Smooth muscle cell (in vitro differentiated cells): ENCODE measurements at regions not wholly inside any gene's neighbourhood (a gene's known extent, or its start where the extent isn't known, plus 50 kb on each side); places are given as distances from the start of the nearest gene placed in this dataset.

Source experiments
- DNase-seq: peaks from one replicate; lab custom pipeline; 2025; ENCODE audit not compliant: unreplicated experiment; lab: John Stamatoyannopoulos, UW
- H2AFZ ChIP-seq: fragments of 200-600 bp; sonication (generic); 2 replicates; pipeline ENCODE4 v1.6.0; 2016; ENCODE audit warnings: antibody characterized with exemption, low read depth, mild to moderate bottlenecking
- H3F3A ChIP-seq: fragments of 200-600 bp; sonication (generic); 2 replicates; pipeline ENCODE4 v1.6.0; 2017; ENCODE audit warnings: antibody characterized with exemption, low read depth
- H3K27ac ChIP-seq: fragments of 200-600 bp; sonication (generic); 2 replicates; pipeline ENCODE4 v1.5.1; 2016; ENCODE audit warnings: low read depth, mild to moderate bottlenecking
- H3K27me3 ChIP-seq: fragments of 200-600 bp; sonication (generic); 2 replicates; pipeline ENCODE4 v1.6.1; 2016; ENCODE audit warnings: low read depth, mild to moderate bottlenecking
- H3K36me3 ChIP-seq: fragments of 200-600 bp; sonication (generic); 2 replicates; pipeline ENCODE4 v1.5.1; 2016; ENCODE audit warnings: low read depth
- H3K4me1 ChIP-seq: fragments of 200-600 bp; sonication (generic); 2 replicates; pipeline ENCODE4 v1.5.1; 2016; ENCODE audit warnings: low read depth
- H3K4me2 ChIP-seq: fragments of 200-600 bp; sonication (generic); 2 replicates; pipeline ENCODE4 v1.6.0; 2016; ENCODE audit warnings: mild to moderate bottlenecking
- H3K4me3 ChIP-seq: fragments of 200-600 bp; sonication (generic); 2 replicates; pipeline ENCODE4 v1.5.1; 2016; ENCODE audit warnings: mild to moderate bottlenecking
- H3K79me2 ChIP-seq: fragments of 200-600 bp; sonication (generic); 2 replicates; pipeline ENCODE4 v1.6.0; 2016; ENCODE audit warnings: low read depth, mild to moderate bottlenecking
- H3K9ac ChIP-seq: fragments of 200-600 bp; sonication (generic); 2 replicates; pipeline ENCODE4 v1.6.0; 2016; ENCODE audit warnings: low read depth
- H3K9me3 ChIP-seq: fragments of 200-600 bp; sonication (generic); replicated peaks from 2 replicates; pipeline ENCODE4 v1.5.1; 2016; ENCODE audit warnings: low read depth
- H4K20me1 ChIP-seq: fragments of 200-600 bp; sonication (generic); 2 replicates; pipeline ENCODE4 v1.6.0; 2016; ENCODE audit warnings: low read depth
- WGBS: methylation state at CpG from one replicate; pipeline ENCODE4 v1.1.7; 2016; ENCODE audit warnings: low lambda C conversion rate; 5-methylcytosine and 5-hydroxymethylcytosine counted together
- TF ChIP-seq, protein P1 (sequence below): fragments of 200-600 bp; sonication (generic); IDR thresholded peaks from 2 replicates; pipeline ENCODE4 v1.5.1; 2017; ENCODE audit warnings: borderline replicate concordance, mild to moderate bottlenecking, antibody characterized with exemption; ENCODE audit not compliant: insufficient read depth, poor library complexity, severe bottlenecking

DNA sequence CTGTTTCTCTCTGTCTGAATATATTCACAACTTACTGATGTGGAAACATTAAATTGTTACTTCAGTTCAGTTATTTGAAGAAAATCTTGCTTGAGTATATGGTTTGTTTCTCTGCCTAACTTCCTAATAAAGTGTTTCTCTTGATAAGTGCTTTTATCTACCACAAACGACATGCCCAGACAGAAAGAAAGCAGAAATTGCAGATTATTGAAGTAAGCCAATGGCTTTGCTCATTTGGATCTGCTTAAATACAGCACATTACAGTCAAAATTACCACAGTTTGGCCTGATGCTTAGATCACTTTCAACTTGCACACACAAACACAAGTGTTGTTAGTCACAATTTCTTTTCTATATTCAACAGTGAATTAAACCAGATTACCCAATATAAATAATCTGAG, 68.0 kb downstream of the ATOH1 start:
- TF ChIP-seq, protein P1, sequence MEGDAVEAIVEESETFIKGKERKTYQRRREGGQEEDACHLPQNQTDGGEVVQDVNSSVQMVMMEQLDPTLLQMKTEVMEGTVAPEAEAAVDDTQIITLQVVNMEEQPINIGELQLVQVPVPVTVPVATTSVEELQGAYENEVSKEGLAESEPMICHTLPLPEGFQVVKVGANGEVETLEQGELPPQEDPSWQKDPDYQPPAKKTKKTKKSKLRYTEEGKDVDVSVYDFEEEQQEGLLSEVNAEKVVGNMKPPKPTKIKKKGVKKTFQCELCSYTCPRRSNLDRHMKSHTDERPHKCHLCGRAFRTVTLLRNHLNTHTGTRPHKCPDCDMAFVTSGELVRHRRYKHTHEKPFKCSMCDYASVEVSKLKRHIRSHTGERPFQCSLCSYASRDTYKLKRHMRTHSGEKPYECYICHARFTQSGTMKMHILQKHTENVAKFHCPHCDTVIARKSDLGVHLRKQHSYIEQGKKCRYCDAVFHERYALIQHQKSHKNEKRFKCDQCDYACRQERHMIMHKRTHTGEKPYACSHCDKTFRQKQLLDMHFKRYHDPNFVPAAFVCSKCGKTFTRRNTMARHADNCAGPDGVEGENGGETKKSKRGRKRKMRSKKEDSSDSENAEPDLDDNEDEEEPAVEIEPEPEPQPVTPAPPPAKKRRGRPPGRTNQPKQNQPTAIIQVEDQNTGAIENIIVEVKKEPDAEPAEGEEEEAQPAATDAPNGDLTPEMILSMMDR = no peak
- H3K9me3 ChIP-seq = no peaks in the 10 kb centered on the region
- H3K36me3 ChIP-seq = no peaks in the 10 kb centered on the region
- DNase-seq = no peak
- peaks cover 5% of the 10 kb centered on the region for H3K4me1 ChIP-seq
- H3K27ac ChIP-seq = no peak overlapping the region
- H3K79me2 ChIP-seq = no peaks in the 10 kb centered on the region
- 7% methylated on average over 1 of the region's 1 CpG for WGBS
- H3K9ac ChIP-seq = no peak overlapping the region
- H2AFZ ChIP-seq = peak overlapping the region; percentile 59
- H3K4me3 ChIP-seq = no peak overlapping the region
- H3K27me3 ChIP-seq = no peaks in the 10 kb centered on the region
- no peaks in the 10 kb centered on the region for H4K20me1 ChIP-seq
- H3K4me2 ChIP-seq = no peak overlapping the region
- no peaks in the 10 kb centered on the region for H3F3A ChIP-seq

DNA sequence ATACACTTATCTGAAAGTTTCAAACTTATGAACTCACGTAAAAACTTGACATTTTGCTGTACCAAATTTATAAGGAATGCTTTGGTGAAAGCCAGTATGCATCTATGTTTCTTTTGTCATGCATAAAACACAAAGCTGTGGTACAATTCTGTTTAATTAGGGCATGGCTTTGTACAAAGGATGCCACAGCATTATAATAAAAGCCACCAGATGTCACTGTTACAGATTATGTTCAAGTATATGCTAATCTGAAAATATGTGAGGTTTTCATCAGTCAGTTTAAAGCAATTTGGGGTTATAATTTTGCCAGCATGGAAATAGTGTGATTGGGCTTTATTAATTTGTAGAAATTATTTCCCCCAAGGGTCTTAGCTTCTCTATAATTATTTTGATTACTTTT, 69.0 kb downstream of the ATOH1 start:
- H3K4me2 ChIP-seq = no peak overlapping the region
- 96% methylated on average over 1 of the region's 1 CpG for WGBS

DNA sequence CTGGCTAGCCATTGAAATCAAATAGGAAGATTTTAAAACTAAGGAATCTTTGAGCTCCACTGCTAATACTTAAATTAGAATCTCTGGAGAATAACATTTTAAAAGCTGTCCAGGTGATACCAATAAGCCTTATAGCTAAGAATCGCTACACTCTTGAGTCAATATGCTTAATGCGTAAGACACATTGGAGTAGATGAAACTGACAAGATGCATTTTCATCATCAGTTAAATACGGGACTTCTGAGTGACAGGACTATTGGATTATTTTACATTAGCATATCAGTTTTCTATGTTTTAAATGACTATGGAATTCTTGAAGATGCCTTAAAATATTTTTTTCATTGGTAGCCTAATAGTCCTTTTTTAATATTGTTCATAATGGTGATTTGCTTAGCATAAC, 80.2 kb downstream of the ATOH1 start:
- Histone ChIP-seq H2AFZ (no peak overlapping the region), H3K9me3 (no peaks in the 10 kb centered on the region), H3K27me3 (no peaks in the 10 kb centered on the region), H3K4me3 (no peak overlapping the region), H3K27ac (no peak overlapping the region), H3F3A (no peaks in the 10 kb centered on the region), H4K20me1 (no peaks in the 10 kb centered on the region), H3K79me2 (no peaks in the 10 kb centered on the region), H3K4me1 (no peaks in the 10 kb centered on the region), H3K36me3 (no peaks in the 10 kb centered on the region), H3K9ac (no peak overlapping the region), H3K4me2 (no peak overlapping the region)
- TF ChIP-seq, protein P1 = no peak
- no peak for DNase-seq
- WGBS = 94% methylated on average over 3 of the region's 3 CpGs

More for the DNA sequence above, 69.0 kb downstream of the ATOH1 start:
- Histone ChIP-seq H3K9me3 (no peaks in the 10 kb centered on the region), H3K79me2 (no peaks in the 10 kb centered on the region), H2AFZ (no peak overlapping the region), H3F3A (no peaks in the 10 kb centered on the region), H4K20me1 (no peaks in the 10 kb centered on the region), H3K27ac (no peak overlapping the region), H3K27me3 (no peaks in the 10 kb centered on the region), H3K9ac (no peak overlapping the region), H3K36me3 (no peaks in the 10 kb centered on the region), H3K4me1 (peaks cover 5% of the 10 kb centered on the region), H3K4me3 (no peak overlapping the region)
- DNase-seq = no peak
- TF ChIP-seq, protein P1 = peak; percentile 30

DNA sequence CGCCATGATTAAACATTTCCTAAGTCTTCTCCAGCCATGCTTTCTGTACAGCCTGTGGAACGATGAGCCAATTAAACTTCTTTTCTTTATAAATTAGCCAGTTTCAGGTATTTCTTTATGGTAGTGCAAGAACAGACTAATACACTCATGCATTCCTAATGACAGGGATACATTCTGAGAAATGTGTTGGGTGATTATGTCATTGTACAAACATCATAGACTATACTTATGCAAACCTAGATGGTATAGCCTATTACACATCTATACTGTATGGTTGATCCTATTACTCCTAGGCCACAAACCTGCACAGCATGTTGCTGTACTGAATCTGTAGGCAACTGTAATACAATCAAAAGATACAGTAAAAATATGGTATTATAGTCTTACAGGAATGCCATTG, 83.1 kb downstream of the ATOH1 start:
- no peak overlapping the region for H2AFZ ChIP-seq
- DNase-seq = no peak
- WGBS = 98% methylated on average over 2 of the region's 2 CpGs
- H3K79me2 ChIP-seq = no peaks in the 10 kb centered on the region
- H3K4me1 ChIP-seq = no peaks in the 10 kb centered on the region
- no peak overlapping the region for H3K4me2 ChIP-seq
- H3K36me3 ChIP-seq = no peaks in the 10 kb centered on the region
- TF ChIP-seq, protein P1 = no peak
- no peaks in the 10 kb centered on the region for H4K20me1 ChIP-seq
- no peaks in the 10 kb centered on the region for H3F3A ChIP-seq
- H3K27me3 ChIP-seq = no peaks in the 10 kb centered on the region
- H3K27ac ChIP-seq = no peak overlapping the region
- H3K4me3 ChIP-seq = no peak overlapping the region
- H3K9me3 ChIP-seq = no peaks in the 10 kb centered on the region
- H3K9ac ChIP-seq = no peak overlapping the region
